ENCODE measurements at regions not wholly inside any gene's neighbourhood (a gene's known extent, or its start where the extent isn't known, plus 50 kb on each side); places are given as distances from the start of the nearest gene placed in this dataset.

DNA sequence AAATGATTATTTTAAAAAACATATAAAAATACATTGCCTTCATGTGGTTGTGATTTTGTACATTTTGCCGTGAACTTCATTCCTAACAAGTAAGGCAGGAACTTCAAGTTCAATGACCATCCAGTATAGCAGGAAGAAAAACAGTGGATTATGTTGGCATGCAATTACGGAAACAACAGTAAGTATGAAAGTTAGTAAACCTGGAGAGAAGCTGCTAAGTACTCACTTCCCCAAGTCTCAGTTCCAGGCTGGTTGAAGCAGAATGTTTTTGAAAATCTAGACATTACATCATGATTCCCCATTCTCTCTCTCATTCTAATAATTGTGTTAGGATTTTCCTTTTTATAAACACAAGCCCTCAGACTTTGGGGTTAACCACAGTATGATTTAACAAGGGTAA lies 987.1 kb upstream of the KLHL29 start:
- peak in 1 of 4 donors; percentile 2 for DNase-seq
- H3K9me3 ChIP-seq = no peaks in the 10 kb centered on the region
- intact Hi-C loops (cut with DNase I) = no loop called here
- H3K27ac ChIP-seq = no peak overlapping the region
- no peaks in the 10 kb centered on the region for H3K4me1 ChIP-seq
- H3K36me3 ChIP-seq = no peaks in the 10 kb centered on the region
- ATAC-seq = peak; percentile 88
- no peak overlapping the region for H3K4me3 ChIP-seq
- TF ChIP-seq, protein P1, sequence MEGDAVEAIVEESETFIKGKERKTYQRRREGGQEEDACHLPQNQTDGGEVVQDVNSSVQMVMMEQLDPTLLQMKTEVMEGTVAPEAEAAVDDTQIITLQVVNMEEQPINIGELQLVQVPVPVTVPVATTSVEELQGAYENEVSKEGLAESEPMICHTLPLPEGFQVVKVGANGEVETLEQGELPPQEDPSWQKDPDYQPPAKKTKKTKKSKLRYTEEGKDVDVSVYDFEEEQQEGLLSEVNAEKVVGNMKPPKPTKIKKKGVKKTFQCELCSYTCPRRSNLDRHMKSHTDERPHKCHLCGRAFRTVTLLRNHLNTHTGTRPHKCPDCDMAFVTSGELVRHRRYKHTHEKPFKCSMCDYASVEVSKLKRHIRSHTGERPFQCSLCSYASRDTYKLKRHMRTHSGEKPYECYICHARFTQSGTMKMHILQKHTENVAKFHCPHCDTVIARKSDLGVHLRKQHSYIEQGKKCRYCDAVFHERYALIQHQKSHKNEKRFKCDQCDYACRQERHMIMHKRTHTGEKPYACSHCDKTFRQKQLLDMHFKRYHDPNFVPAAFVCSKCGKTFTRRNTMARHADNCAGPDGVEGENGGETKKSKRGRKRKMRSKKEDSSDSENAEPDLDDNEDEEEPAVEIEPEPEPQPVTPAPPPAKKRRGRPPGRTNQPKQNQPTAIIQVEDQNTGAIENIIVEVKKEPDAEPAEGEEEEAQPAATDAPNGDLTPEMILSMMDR (IDR thresholded peaks at IDR 0.05) = no peak
- H3K27me3 ChIP-seq = no peaks in the 10 kb centered on the region

DNA sequence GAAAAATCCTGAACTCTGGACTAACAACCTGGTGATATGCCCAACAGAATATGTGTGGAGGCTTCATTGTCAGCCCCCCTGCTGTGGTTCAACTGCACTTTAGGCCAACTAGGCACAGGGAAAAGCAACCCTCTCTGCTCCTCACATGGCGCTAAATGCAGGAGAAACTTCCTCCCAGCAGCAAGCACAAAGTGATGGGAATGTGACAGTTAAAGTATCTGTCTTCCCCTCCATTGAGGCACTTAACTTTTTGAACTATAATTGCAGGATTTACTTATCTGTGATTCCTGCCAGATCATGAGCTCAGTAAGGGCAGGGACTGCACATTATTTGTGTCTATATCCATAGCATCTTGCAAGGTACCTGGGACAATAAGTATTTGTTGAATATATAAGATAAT lies 981.2 kb upstream of the KLHL29 start:
- no peak overlapping the region for H3K27ac ChIP-seq
- TF ChIP-seq, protein P1 (IDR thresholded peaks at IDR 0.05) = no peak
- no peaks in the 10 kb centered on the region for H3K36me3 ChIP-seq
- ATAC-seq (no peak), DNase-seq (no peak)
- intact Hi-C loops (cut with DNase I) = no loop called here
- H3K27me3 ChIP-seq = no peaks in the 10 kb centered on the region
- no peaks in the 10 kb centered on the region for H3K9me3 ChIP-seq
- no peaks in the 10 kb centered on the region for H3K4me1 ChIP-seq
- no peak overlapping the region for H3K4me3 ChIP-seq

DNA sequence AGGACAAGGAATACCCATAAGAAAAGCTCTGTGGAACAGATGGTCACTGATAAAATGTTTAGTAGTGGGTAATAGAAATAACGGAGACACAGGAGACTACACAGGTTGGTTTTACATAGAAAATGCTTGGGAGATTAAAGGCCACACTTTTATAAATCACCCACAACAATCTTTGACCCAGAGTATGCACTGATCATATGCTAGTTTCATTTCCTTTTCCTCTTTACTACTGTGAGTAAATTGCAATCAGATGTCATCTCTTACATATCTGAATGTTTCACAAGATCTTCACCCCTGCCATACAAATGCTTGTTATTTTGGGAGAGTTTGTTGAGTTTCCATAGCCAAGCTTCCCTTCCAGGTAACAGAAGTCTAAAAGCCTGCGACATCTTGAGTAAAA lies 978.4 kb upstream of the KLHL29 start:
- Histone ChIP-seq H3K27ac (no peak overlapping the region), H3K27me3 (no peaks in the 10 kb centered on the region), H3K4me3 (no peak overlapping the region), H3K9me3 (no peaks in the 10 kb centered on the region), H3K36me3 (no peaks in the 10 kb centered on the region), H3K4me1 (no peaks in the 10 kb centered on the region)
- no peak for DNase-seq
- TF ChIP-seq, protein P1 (IDR thresholded peaks at IDR 0.05) = no peak
- ATAC-seq = no peak
- intact Hi-C loops (cut with DNase I) = no loop called here

DNA sequence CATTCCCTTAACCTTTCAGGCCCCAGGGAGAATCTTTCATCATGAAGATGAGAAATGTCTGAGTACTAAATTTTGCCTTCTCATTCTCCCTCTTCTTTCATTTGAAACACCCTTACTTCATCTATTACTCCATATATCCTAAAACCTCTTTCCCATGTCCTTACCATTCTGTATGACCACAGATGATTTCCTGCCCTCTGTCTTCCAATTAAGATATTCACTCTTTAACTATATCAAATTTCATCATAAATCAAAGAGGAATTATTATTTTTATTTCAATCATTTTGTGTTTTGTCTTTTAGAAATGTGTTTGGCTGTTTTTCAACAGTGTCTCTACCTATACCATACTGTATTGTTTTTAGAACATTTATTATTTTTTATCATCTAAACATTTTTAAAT lies 964.9 kb upstream of the KLHL29 start:
- no peak for ATAC-seq
- H3K27ac ChIP-seq = no peak overlapping the region
- no peaks in the 10 kb centered on the region for H3K36me3 ChIP-seq
- no peaks in the 10 kb centered on the region for H3K27me3 ChIP-seq
- TF ChIP-seq, protein P1 (IDR thresholded peaks at IDR 0.05) = no peak
- no peaks in the 10 kb centered on the region for H3K4me1 ChIP-seq
- H3K4me3 ChIP-seq = no peak overlapping the region
- intact Hi-C loops (cut with DNase I) = no loop called here
- no peak for DNase-seq
- H3K9me3 ChIP-seq = peaks cover 0 to 41% of the 10 kb centered on the region in 2 donors

DNA sequence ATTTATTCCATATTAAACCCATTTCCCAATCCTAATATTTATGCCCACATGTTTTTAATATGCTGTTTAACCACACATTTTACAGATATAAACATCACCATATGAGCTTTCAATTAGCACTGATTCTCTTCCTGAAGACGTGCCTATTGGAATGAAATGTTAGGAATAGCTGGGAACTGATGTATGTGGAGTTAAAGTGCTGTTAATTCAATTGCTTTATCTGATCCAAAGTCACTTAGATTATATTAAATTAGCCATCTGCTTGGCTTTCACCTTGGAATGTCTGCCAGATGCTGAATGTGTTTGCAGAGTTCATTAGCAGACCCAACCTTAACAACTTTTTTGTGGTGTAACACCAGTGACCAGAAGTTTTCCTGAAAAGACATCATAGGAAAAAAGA lies 942.9 kb upstream of the KLHL29 start:
- DNase-seq (peak in 1 of 4 donors; percentile 1), ATAC-seq (no peak)
- TF ChIP-seq, protein P1 (IDR thresholded peaks at IDR 0.05) = no peak
- Histone ChIP-seq H3K9me3 (no peaks in the 10 kb centered on the region), H3K4me3 (no peak overlapping the region), H3K27me3 (no peaks in the 10 kb centered on the region), H3K36me3 (no peaks in the 10 kb centered on the region), H3K4me1 (no peaks in the 10 kb centered on the region), H3K27ac (no peak overlapping the region)
- intact Hi-C loops (cut with DNase I) = no loop called here
